HG03196 (cell line): ENCODE measurements at regions not wholly inside any gene's neighbourhood (a gene's known extent, or its start where the extent isn't known, plus 50 kb on each side); places are given as distances from the start of the nearest gene placed in this dataset.
"Not testable (repeated sequence)": the region's sequence is repeated elsewhere in the genome, so short reads cannot be mapped to it uniquely, and the experiment has no call there.

Experiments
- ATAC-seq: cut with Tn5 transposase; IDR thresholded peaks from one replicate; pipeline ENCODE4 v1.9.1; 2021; ENCODE audit not compliant: unreplicated experiment

GRCh38 chr4:81319657-81320056 lies 104.6 kb upstream of the PRKG2 start:
- no peak for ATAC-seq

- no peak for ATAC-seq
These were observed 100.0 kb upstream of the PRKG2 start for GRCh38 chr4:81314897-81315470.

GRCh38 chr4:81314196-81314896 lies 99.3 kb upstream of the PRKG2 start:
- no peak for ATAC-seq

GRCh38 chr4:81307991-81308390 lies 93.0 kb upstream of the PRKG2 start:
- no peak for ATAC-seq

GRCh38 chr4:81304871-81305270 lies 89.8 kb upstream of the PRKG2 start:
- no peak for ATAC-seq

- ATAC-seq = not testable (repeated sequence)
These were observed 85.3 kb upstream of the PRKG2 start for GRCh38 chr4:81300352-81300751.

- no peak for ATAC-seq
These were observed 75.8 kb upstream of the PRKG2 start for GRCh38 chr4:81290813-81291212.

- no peak for ATAC-seq
These were observed 72.1 kb upstream of the PRKG2 start for GRCh38 chr4:81287101-81287500.

- no peak for ATAC-seq
These were observed 67.1 kb upstream of the PRKG2 start for GRCh38 chr4:81282131-81282530.

GRCh38 chr4:81274460-81274859 lies 59.4 kb upstream of the PRKG2 start:
- no peak for ATAC-seq

GRCh38 chr4:81272671-81273070 lies 57.6 kb upstream of the PRKG2 start:
- no peak for ATAC-seq
